SK-N-SH treated with all-trans-retinoic acid at 6 μM for 48 hours (cell line): ENCODE measurements at regions not wholly inside any gene's neighbourhood (a gene's known extent, or its start where the extent isn't known, plus 50 kb on each side); places are given as distances from the start of the nearest gene placed in this dataset.

Source experiments
- CREB5 ChIP-seq: fragments of 250-450 bp; sonication (Bioruptor Pico); IDR thresholded peaks from 2 replicates; pipeline ENCODE4 v1.5.1; 2020; ENCODE audit warnings: low read depth, mild to moderate bottlenecking, moderate library complexity
- PATZ1 ChIP-seq: fragments of 250-450 bp; sonication (Bioruptor Pico); IDR thresholded peaks from 2 replicates; pipeline ENCODE4 v1.8.0; 2020; ENCODE audit warnings: mild to moderate bottlenecking, moderate library complexity, borderline replicate concordance
- TCF4 ChIP-seq: fragments of 250-450 bp; sonication (Bioruptor Pico); IDR thresholded peaks from 2 replicates; pipeline ENCODE4 v1.8.0; 2021; ENCODE audit warnings: mild to moderate bottlenecking, moderate library complexity, borderline replicate concordance
- ZFP30 ChIP-seq: fragments of 450-650 bp; formaldehyde crosslinking; IDR thresholded peaks from 2 replicates; pipeline ENCODE4 v1.5.0; 2022; ENCODE audit warnings: mild to moderate bottlenecking, moderate library complexity
- ZNF8 ChIP-seq: fragments of 450-650 bp; formaldehyde crosslinking; IDR thresholded peaks from 2 replicates; pipeline ENCODE4 v1.5.0; 2020; ENCODE audit warnings: mild to moderate bottlenecking, moderate library complexity

- no peak for TF ChIP-seq TCF4 (CRISPR knock-in tag)
- no peak for TF ChIP-seq ZFP30 (CRISPR knock-in tag)
- TF ChIP-seq CREB5 (CRISPR knock-in tag) = no peak
- TF ChIP-seq ZNF8 = no peak
- TF ChIP-seq PATZ1 = no peak
Observed at GRCh38 chr19:28468701-28469459, 744.1 kb downstream of the UQCRFS1 start.
